ENCODE measurements at regions not wholly inside any gene's neighbourhood (a gene's known extent, or its start where the extent isn't known, plus 50 kb on each side); places are given as distances from the start of the nearest gene placed in this dataset.

- no peak overlapping the region for H3K56ac ChIP-seq (replicated peaks; ENCODE audit: insufficient read length, low read depth, low read length)
- TF ChIP-seq CBX8 (IDR thresholded peaks at IDR 0.05; ENCODE audit: borderline replicate concordance, low read depth, low read length) (no peak), HDAC6 (IDR thresholded peaks at IDR 0.05; ENCODE audit: low read depth, low read length) (no peak), CTCF (IDR thresholded peaks at IDR 0.05; ENCODE audit: control extremely low read depth in 1 of 3, insufficient read depth in 1 of 3, low read depth in 1 of 3, low read length in 3 of 3) (no peak), EZH2 (IDR thresholded peaks at IDR 0.05; ENCODE audit: low read depth, low read length, severe bottlenecking) (no peak), ASH2L (IDR thresholded peaks at IDR 0.05; ENCODE audit: low read length) (no peak), SIRT6 (IDR thresholded peaks at IDR 0.05; ENCODE audit: low read length) (no peak)
These were observed 69.0 kb upstream of the ASAP2 start for GRCh38 chr2:9137379-9138150.

More at GRCh38 chr2:9137379-9138150, 69.0 kb upstream of the ASAP2 start:
- Histone ChIP-seq H3K4me2 (ENCODE audit: insufficient read depth in 1 of 2, low read depth in 2 of 2, low read length in 2 of 2) (no peak overlapping the region), H4K91ac (replicated peaks; ENCODE audit: insufficient read length, low read length) (no peak overlapping the region), H4K5ac (ENCODE audit: insufficient read length, low read depth, low read length) (no peak overlapping the region), H3K4me1 (replicated peaks in 1 of 4; ENCODE audit: control insufficient read depth in 3 of 4, insufficient read depth in 4 of 4, low read length in 3 of 4) (peaks cover 3 to 7% (median 4%) of the 10 kb centered on the region in 4 experiments; a peak in 6 of 7 replicates), H4K20me1 (replicated peaks in 1 of 2; ENCODE audit: control insufficient read depth in 1 of 2, insufficient read depth in 2 of 2, low read length in 2 of 2) (peaks cover 0 to 4% of the 10 kb centered on the region in 2 experiments), H2BK12ac (ENCODE audit: low read depth, low read length) (no peak overlapping the region), H3K36me3 (ENCODE audit: control insufficient read depth in 2 of 4, insufficient read depth in 4 of 4, low read length in 3 of 4) (no peaks in the 10 kb centered on the region), H2BK15ac (ENCODE audit: low read length) (no peak overlapping the region), H3K14ac (ENCODE audit: insufficient read length) (no peak overlapping the region), H3K18ac (ENCODE audit: extremely low read depth, low read length) (no peak overlapping the region; the same call in 1 of the 2 replicates), H3K79me2 (ENCODE audit: control insufficient read depth in 1 of 2, insufficient read depth in 2 of 2, low read length in 2 of 2) (no peaks in the 10 kb centered on the region), H2BK20ac (ENCODE audit: low read length) (no peak overlapping the region), H4K8ac (ENCODE audit: extremely low read depth, insufficient read depth, low read length) (no peak overlapping the region), H3K4ac (replicated peaks; ENCODE audit: insufficient read length, low read depth, low read length) (no peak overlapping the region), H3K27ac (ENCODE audit: low read depth, low read length) (no peak overlapping the region), H3K27me3 (replicated peaks in 1 of 4; ENCODE audit: control insufficient read depth in 3 of 4, extremely low read depth in 1 of 4, insufficient read depth in 3 of 4, low read length in 3 of 4) (peaks cover 0 to 16% (median 10%) of the 10 kb centered on the region in 4 experiments; a peak in 3 of 7 replicates), H3K9me3 (ENCODE audit: insufficient read depth in 2 of 2, low read depth in 1 of 2, low read length in 1 of 2) (peaks cover 4 to 6% of the 10 kb centered on the region in 2 experiments; a peak in 2 of 4 replicates), H3K79me1 (ENCODE audit: low read depth, low read length) (no peaks in the 10 kb centered on the region), H2BK120ac (replicated peaks; ENCODE audit: low read depth, low read length) (no peak overlapping the region), H3K4me3 (ENCODE audit: extremely low read depth in 1 of 4, insufficient read depth in 2 of 4, low read depth in 3 of 4, low read length in 4 of 4) (no peak overlapping the region), H2AK5ac (ENCODE audit: low read depth, low read length) (no peak overlapping the region), H3K23me2 (ENCODE audit: low read depth, low read length) (no peaks in the 10 kb centered on the region), H2AFZ (ENCODE audit: low read length) (no peak overlapping the region), H3K9ac (replicated peaks in 1 of 4; ENCODE audit: extremely low read depth in 1 of 4, low read depth in 3 of 4, low read length in 3 of 4) (no peak overlapping the region), H3K23ac (ENCODE audit: insufficient read length) (no peak overlapping the region), H2BK5ac (ENCODE audit: low read depth, low read length) (no peak overlapping the region)
- FAIRE-seq (no peak), DNase-seq (ENCODE audit: low read depth in 1 of 2, low spot score in 2 of 2) (no peak)
- WGBS, 2 experiments (ENCODE audit: extremely low coverage in 1 of 2, insufficient coverage in 1 of 2, insufficient read length in 1 of 2, insufficient replicate concordance in 2 of 2, low coverage in 1 of 2, low lambda C conversion rate in 2 of 2, missing lambda C conversion rate in 1 of 2), result 88% methylated on average over 24 of the region's 24 CpGs; no CpG with 5 or more reads in 1 of the 2 experiments
- CTCF ChIA-PET (ENCODE audit: partially characterized antibody), result interaction anchor here (1.0 to 8.7 kb wide), 20 partner anchors 8 to 287 kb away, joined by 3 to 106 read pairs (median 4); no protein-coding TSS in a partner anchor
- POLR2A ChIA-PET (ENCODE audit: partially characterized antibody), result interaction anchor here (1.6 kb wide), 1 partner anchor 256 kb away, joined by 4 read pairs; no protein-coding TSS in a partner anchor

Measured in H1 (cell line).